Lower leg skin (tissue), 3 donors: ENCODE measurements at regions not wholly inside any gene's neighbourhood (a gene's known extent, or its start where the extent isn't known, plus 50 kb on each side); places are given as distances from the start of the nearest gene placed in this dataset.

Experiments
- CTCF ChIP-seq, 3 donors: fragments of 450-650 bp; IDR thresholded peaks; one replicate each; pipeline ENCODE4 v1.5.1; 2016; ENCODE audit warnings: antibody characterized with exemption in 3 of 3, mild to moderate bottlenecking in 3 of 3, moderate library complexity in 2 of 3
- POLR2A ChIP-seq, 2 donors: fragments of 450-650 bp; IDR thresholded peaks; one replicate each; pipeline ENCODE4 v1.6.1; 2016 to 2017; ENCODE audit warnings: antibody characterized with exemption in 2 of 2, mild to moderate bottlenecking in 1 of 2, moderate library complexity in 1 of 2

GRCh38 chr2:45210462-45211195 lies 201.4 kb upstream of the SIX2 start:
- TF ChIP-seq CTCF (IDR thresholded peaks at IDR 0.05): no peak
- TF ChIP-seq POLR2A (IDR thresholded peaks at IDR 0.05): no peak
